ENCODE measurements at regions not wholly inside any gene's neighbourhood (a gene's known extent, or its start where the extent isn't known, plus 50 kb on each side); places are given as distances from the start of the nearest gene placed in this dataset.
"Not testable (repeated sequence)": the region's sequence is repeated elsewhere in the genome, so short reads cannot be mapped to it uniquely, and the experiment has no call there.

GRCh38 chr5:157956271-157956885 is 97.4 kb upstream of the CLINT1 start:
- peaks cover 7% of the 10 kb centered on the region for H3K27me3 Mint-ChIP-seq
- no peak overlapping the region for H3K27ac Mint-ChIP-seq
- no peaks in the 10 kb centered on the region for H3K36me3 Mint-ChIP-seq (ENCODE audit: low read depth)
- peaks cover 2% of the 10 kb centered on the region for H3K4me1 Mint-ChIP-seq
- ATAC-seq (peak; percentile 57), DNase-seq (no peak)
- no peak overlapping the region for H3K4me3 Mint-ChIP-seq
- no peaks in the 10 kb centered on the region for H3K9me3 Mint-ChIP-seq

- no peaks in the 10 kb centered on the region for H3K36me3 Mint-ChIP-seq (ENCODE audit: low read depth)
- no peaks in the 10 kb centered on the region for H3K9me3 Mint-ChIP-seq
- DNase-seq (no peak), ATAC-seq (no peak)
- peaks cover 2% of the 10 kb centered on the region for H3K4me1 Mint-ChIP-seq
- peaks cover 7% of the 10 kb centered on the region for H3K27me3 Mint-ChIP-seq
- no peak overlapping the region for H3K4me3 Mint-ChIP-seq
- no peak overlapping the region for H3K27ac Mint-ChIP-seq
Measured at GRCh38 chr5:157955541-157956172, 96.7 kb upstream of the CLINT1 start.

- no peaks in the 10 kb centered on the region for H3K9me3 Mint-ChIP-seq
- DNase-seq: no peak
- H3K27ac Mint-ChIP-seq: no peak overlapping the region
- no peaks in the 10 kb centered on the region for H3K36me3 Mint-ChIP-seq (ENCODE audit: low read depth)
- H3K27me3 Mint-ChIP-seq: peaks cover 13% of the 10 kb centered on the region
- peaks cover 7% of the 10 kb centered on the region for H3K4me1 Mint-ChIP-seq
- no peak overlapping the region for H3K4me3 Mint-ChIP-seq
- no peak for ATAC-seq
Measured at GRCh38 chr5:157952374-157952685, 93.4 kb upstream of the CLINT1 start.

- no peak overlapping the region for H3K4me3 Mint-ChIP-seq
- ATAC-seq: no peak
- no peak for DNase-seq
- peaks cover 7% of the 10 kb centered on the region for H3K4me1 Mint-ChIP-seq
- H3K9me3 Mint-ChIP-seq: no peaks in the 10 kb centered on the region
- no peak overlapping the region for H3K27ac Mint-ChIP-seq
- H3K36me3 Mint-ChIP-seq (ENCODE audit: low read depth): no peaks in the 10 kb centered on the region
- H3K27me3 Mint-ChIP-seq: peaks cover 11% of the 10 kb centered on the region
Measured at GRCh38 chr5:157951673-157952373, 92.9 kb upstream of the CLINT1 start.

GRCh38 chr5:157949520-157949919 is 90.6 kb upstream of the CLINT1 start:
- no peaks in the 10 kb centered on the region for H3K36me3 Mint-ChIP-seq (ENCODE audit: low read depth)
- peaks cover 7% of the 10 kb centered on the region for H3K27me3 Mint-ChIP-seq
- H3K4me1 Mint-ChIP-seq: peaks cover 5% of the 10 kb centered on the region
- no peak overlapping the region for H3K27ac Mint-ChIP-seq
- H3K4me3 Mint-ChIP-seq: no peak overlapping the region
- H3K9me3 Mint-ChIP-seq: no peaks in the 10 kb centered on the region
- ATAC-seq (no peak), DNase-seq (no peak)

- H3K36me3 Mint-ChIP-seq (ENCODE audit: low read depth): no peaks in the 10 kb centered on the region
- DNase-seq (peak; percentile 76), ATAC-seq (peak; percentile 91)
- H3K4me3 Mint-ChIP-seq: no peak overlapping the region
- H3K27ac Mint-ChIP-seq: no peak overlapping the region
- no peaks in the 10 kb centered on the region for H3K9me3 Mint-ChIP-seq
- peaks cover 7% of the 10 kb centered on the region for H3K27me3 Mint-ChIP-seq
- peaks cover 5% of the 10 kb centered on the region for H3K4me1 Mint-ChIP-seq
Measured at GRCh38 chr5:157948738-157949410, 89.9 kb upstream of the CLINT1 start.

- H3K36me3 Mint-ChIP-seq (ENCODE audit: low read depth): no peaks in the 10 kb centered on the region
- H3K27me3 Mint-ChIP-seq: peaks cover 7% of the 10 kb centered on the region
- no peaks in the 10 kb centered on the region for H3K9me3 Mint-ChIP-seq
Measured at GRCh38 chr5:157947156-157947555, 88.2 kb upstream of the CLINT1 start.

GRCh38 chr5:157945822-157946221 is 86.9 kb upstream of the CLINT1 start:
- not testable (repeated sequence) for H3K9me3 Mint-ChIP-seq; H3K4me1 Mint-ChIP-seq; H3K4me3 Mint-ChIP-seq; ATAC-seq; H3K27me3 Mint-ChIP-seq; H3K36me3 Mint-ChIP-seq (ENCODE audit: low read depth); DNase-seq; H3K27ac Mint-ChIP-seq

More at GRCh38 chr5:157947156-157947555, 88.2 kb upstream of the CLINT1 start:
- no peak overlapping the region for H3K27ac Mint-ChIP-seq
- H3K4me1 Mint-ChIP-seq: peaks cover 5% of the 10 kb centered on the region
- no peak for ATAC-seq
- DNase-seq: no peak
- H3K4me3 Mint-ChIP-seq: no peak overlapping the region

- no peak for DNase-seq
- Mint-ChIP-seq H3K27ac (no peak overlapping the region), H3K27me3 (peaks cover 7% of the 10 kb centered on the region)
Measured at GRCh38 chr5:157944938-157945337, 86.0 kb upstream of the CLINT1 start.

GRCh38 chr5:157944077-157944633 is 85.2 kb upstream of the CLINT1 start:
- H3K27ac Mint-ChIP-seq: no peak overlapping the region
- no peaks in the 10 kb centered on the region for H3K9me3 Mint-ChIP-seq
- H3K4me3 Mint-ChIP-seq: no peak overlapping the region
- no peak for ATAC-seq
- H3K27me3 Mint-ChIP-seq: peaks cover 5% of the 10 kb centered on the region
- peaks cover 5% of the 10 kb centered on the region for H3K4me1 Mint-ChIP-seq
- DNase-seq: no peak
- no peaks in the 10 kb centered on the region for H3K36me3 Mint-ChIP-seq (ENCODE audit: low read depth)

More at GRCh38 chr5:157944938-157945337, 86.0 kb upstream of the CLINT1 start:
- H3K4me1 Mint-ChIP-seq: peaks cover 5% of the 10 kb centered on the region
- no peak overlapping the region for H3K4me3 Mint-ChIP-seq
- no peaks in the 10 kb centered on the region for H3K36me3 Mint-ChIP-seq (ENCODE audit: low read depth)
- H3K9me3 Mint-ChIP-seq: no peaks in the 10 kb centered on the region
- no peak for ATAC-seq

- Mint-ChIP-seq H3K4me3 (no peak overlapping the region), H3K36me3 (ENCODE audit: low read depth) (no peaks in the 10 kb centered on the region), H3K4me1 (no peaks in the 10 kb centered on the region), H3K27ac (no peak overlapping the region), H3K27me3 (no peaks in the 10 kb centered on the region), H3K9me3 (no peaks in the 10 kb centered on the region)
- ATAC-seq (no peak), DNase-seq (no peak)
Measured at GRCh38 chr5:157942595-157942994, 83.7 kb upstream of the CLINT1 start.

GRCh38 chr5:157941616-157942015 is 82.7 kb upstream of the CLINT1 start:
- ATAC-seq (no peak), DNase-seq (no peak)
- H3K9me3 Mint-ChIP-seq: no peaks in the 10 kb centered on the region
- no peak overlapping the region for H3K27ac Mint-ChIP-seq
- H3K36me3 Mint-ChIP-seq (ENCODE audit: low read depth): no peaks in the 10 kb centered on the region
- H3K4me3 Mint-ChIP-seq: no peak overlapping the region
- H3K4me1 Mint-ChIP-seq: no peaks in the 10 kb centered on the region
- no peaks in the 10 kb centered on the region for H3K27me3 Mint-ChIP-seq

- ATAC-seq; H3K27ac Mint-ChIP-seq; H3K27me3 Mint-ChIP-seq; H3K4me3 Mint-ChIP-seq; H3K4me1 Mint-ChIP-seq; H3K36me3 Mint-ChIP-seq (ENCODE audit: low read depth); DNase-seq: not testable (repeated sequence)
- peaks cover 12% of the 10 kb centered on the region for H3K9me3 Mint-ChIP-seq
Measured at GRCh38 chr5:157938101-157938500, 79.2 kb upstream of the CLINT1 start.

- not testable (repeated sequence) for H3K27me3 Mint-ChIP-seq; DNase-seq; H3K4me3 Mint-ChIP-seq; ATAC-seq; H3K36me3 Mint-ChIP-seq (ENCODE audit: low read depth); H3K27ac Mint-ChIP-seq; H3K4me1 Mint-ChIP-seq
- peaks cover 12% of the 10 kb centered on the region for H3K9me3 Mint-ChIP-seq
Measured at GRCh38 chr5:157936776-157937501, 78.0 kb upstream of the CLINT1 start.
